GM10266 (cell line): ENCODE measurements at regions not wholly inside any gene's neighbourhood (a gene's known extent, or its start where the extent isn't known, plus 50 kb on each side); places are given as distances from the start of the nearest gene placed in this dataset.
"Not testable (repeated sequence)": the region's sequence is repeated elsewhere in the genome, so short reads cannot be mapped to it uniquely, and the experiment has no call there.

ENCODE experiments used
- DNase-seq: peaks from one replicate; pipeline ENCODE4 v3.0.0; 2012; ENCODE audit errors: extremely low spot score
- CTCF ChIP-seq: IDR thresholded peaks from 2 replicates; pipeline ENCODE4 v1.5.1; 2012; ENCODE audit warnings: mild to moderate bottlenecking, low read depth; ENCODE audit not compliant: control insufficient read depth, insufficient read depth; ENCODE audit errors: missing control alignments

DNA sequence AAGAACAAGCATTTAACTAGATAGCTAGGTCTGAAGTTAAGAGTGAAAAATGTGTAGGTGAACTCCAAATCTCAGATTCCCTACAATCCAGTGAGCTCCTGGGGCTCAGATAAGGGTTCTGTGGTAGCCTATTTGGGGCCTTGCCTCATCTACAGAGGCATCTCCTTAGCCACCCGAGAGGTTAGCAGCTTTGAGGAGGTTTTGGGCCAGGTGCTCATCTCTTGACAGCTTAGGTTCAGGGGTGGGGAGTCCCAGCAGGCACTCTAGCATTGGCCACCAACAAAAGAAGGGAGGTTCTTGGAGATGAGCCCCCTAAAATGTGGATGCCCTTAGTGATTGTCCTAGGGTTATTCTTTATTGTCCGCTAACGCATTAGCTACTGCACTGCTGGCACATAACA, 184.4 kb upstream of the B3GAT1 start:
- DNase-seq: no peak
- no peak for TF ChIP-seq CTCF

GRCh38 chr11:134592391-134592990, 180.4 kb upstream of the B3GAT1 start:
- no peak for DNase-seq
- peak; percentile 67 for TF ChIP-seq CTCF

- TF ChIP-seq CTCF: no peak
- DNase-seq: no peak
Measured at GRCh38 chr11:134591338-134591737, 179.3 kb upstream of the B3GAT1 start.

DNA sequence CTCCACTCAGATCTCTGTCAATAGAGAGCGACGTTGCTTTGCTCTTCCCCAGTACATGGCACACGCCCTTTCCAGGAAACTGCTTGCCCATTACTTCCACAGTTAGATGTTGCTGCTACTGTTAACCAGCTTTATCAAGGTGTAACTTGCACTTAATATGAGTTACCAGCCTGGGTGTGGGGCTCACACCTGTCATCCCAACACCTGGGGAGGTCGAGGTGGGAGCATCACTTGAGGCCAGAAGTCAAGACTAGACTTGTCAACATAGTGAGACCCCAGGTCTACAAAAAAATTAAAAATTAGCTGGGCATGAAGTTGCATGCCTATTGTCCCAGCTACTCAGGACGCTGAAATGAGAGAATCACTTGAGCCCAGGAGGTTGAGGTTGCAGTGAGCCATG, 177.1 kb upstream of the B3GAT1 start:
- DNase-seq: no peak
- no peak for TF ChIP-seq CTCF

- not testable (repeated sequence) for DNase-seq
Measured at GRCh38 chr11:134588460-134589110, 176.5 kb upstream of the B3GAT1 start.

GRCh38 chr11:134587345-134587744, 175.3 kb upstream of the B3GAT1 start:
- DNase-seq: no peak
- TF ChIP-seq CTCF: no peak

DNA sequence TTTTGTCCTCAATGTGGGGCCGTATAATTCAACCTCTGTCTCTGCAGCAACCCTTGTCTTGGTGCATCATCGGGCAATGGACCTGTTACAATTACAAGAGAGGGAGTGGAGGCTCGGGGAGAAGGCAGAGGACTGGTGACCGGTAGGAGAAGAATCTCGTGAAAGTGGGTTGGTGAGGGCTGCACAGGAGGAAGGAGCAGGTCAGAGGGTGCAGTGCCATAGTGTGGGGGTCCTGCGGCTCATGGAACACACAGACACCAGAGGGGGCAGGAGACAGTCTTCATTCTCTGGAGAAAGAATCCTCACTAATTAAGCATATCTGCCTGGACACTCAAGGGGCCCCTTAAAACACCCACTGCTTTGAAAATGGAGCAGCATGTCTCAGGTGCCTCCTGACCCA, 174.7 kb upstream of the B3GAT1 start:
- TF ChIP-seq CTCF: no peak
- no peak for DNase-seq
